ENCODE measurements at regions not wholly inside any gene's neighbourhood (a gene's known extent, or its start where the extent isn't known, plus 50 kb on each side); places are given as distances from the start of the nearest gene placed in this dataset.

DNA sequence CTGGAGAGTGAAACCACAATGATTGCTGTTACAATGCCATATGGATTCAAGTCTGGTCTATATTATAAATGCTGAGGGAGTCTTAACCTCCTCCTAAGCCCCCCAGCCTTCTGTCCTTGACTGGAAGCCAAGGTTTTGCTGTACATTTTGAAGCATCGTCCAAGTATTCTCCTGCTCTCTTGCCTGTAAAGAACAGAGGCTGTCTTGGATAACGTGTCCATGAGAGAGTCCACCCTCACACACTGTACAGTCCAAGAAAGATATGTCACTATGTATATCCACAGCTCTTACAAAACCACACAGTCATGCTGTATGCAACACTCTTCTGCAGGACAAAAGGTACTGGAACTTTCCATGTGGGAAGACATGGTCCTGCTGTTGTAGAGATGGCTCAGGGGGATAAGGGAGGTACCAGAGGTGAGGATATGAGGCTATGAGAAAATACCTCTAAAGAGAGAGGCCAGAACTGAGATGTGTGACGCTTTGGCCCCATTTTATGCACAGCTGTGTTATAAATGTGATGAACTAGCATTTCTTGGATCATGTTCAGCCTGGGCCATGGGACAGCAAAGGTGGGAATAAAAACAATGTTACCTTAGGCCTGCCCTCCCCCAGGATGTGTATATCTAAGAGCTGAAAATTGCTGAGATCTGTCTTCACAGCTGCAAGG, 678.6 kb downstream of the IQCM start:
- no peak for TF ChIP-seq CTCF (optimal IDR thresholded peaks at IDR 0.05 in 1 of 3, IDR thresholded peaks at IDR 0.05 in 1 of 3, conservative IDR thresholded peaks at IDR 0.05 in 1 of 3; ENCODE audit: extremely low read depth in 1 of 3, insufficient read depth in 2 of 3, low read length in 3 of 3)
- no peak for TF ChIP-seq EZH2 (IDR thresholded peaks at IDR 0.05; ENCODE audit: low read length)
